ENCODE measurements at regions not wholly inside any gene's neighbourhood (a gene's known extent, or its start where the extent isn't known, plus 50 kb on each side); places are given as distances from the start of the nearest gene placed in this dataset.

DNA sequence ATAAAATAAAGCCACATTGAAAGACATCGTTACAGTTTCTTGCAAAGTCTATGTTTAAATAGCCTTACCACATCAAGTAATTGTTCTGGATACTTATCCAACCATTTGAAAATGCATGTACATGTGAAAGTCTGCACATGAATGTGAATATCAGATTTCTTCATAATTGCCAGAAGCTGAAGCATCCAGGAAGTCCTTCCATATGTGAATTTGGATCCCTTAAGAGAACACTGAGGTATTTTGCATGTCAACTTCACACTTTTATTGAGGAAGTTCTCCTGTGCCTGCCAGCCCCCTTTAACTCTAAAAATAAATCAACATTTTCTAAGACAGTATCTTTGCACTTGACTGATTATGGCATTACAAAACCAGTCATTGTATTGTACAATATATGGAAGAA, 1103.5 kb upstream of the ADGRL3 start:
- no peak for DNase-seq (ENCODE audit: low spot score)
- no peaks in the 10 kb centered on the region for H3K36me3 Mint-ChIP-seq (ENCODE audit: low read depth)
- peaks cover 4% of the 10 kb centered on the region for H3K9me3 Mint-ChIP-seq
- intact Hi-C loops (cut with micrococcal nuclease) = no loop called here
- no peaks in the 10 kb centered on the region for H3K4me1 Mint-ChIP-seq (ENCODE audit: low read depth)
- H3K4me3 Mint-ChIP-seq (ENCODE audit: low read depth) = no peak overlapping the region
- no peaks in the 10 kb centered on the region for H3K27me3 Mint-ChIP-seq (ENCODE audit: low read depth)
- no peak overlapping the region for H3K27ac Mint-ChIP-seq

- no peak for DNase-seq (ENCODE audit: low spot score)
- Mint-ChIP-seq H3K4me1 (ENCODE audit: low read depth) (no peaks in the 10 kb centered on the region), H3K27ac (no peak overlapping the region), H3K27me3 (ENCODE audit: low read depth) (no peaks in the 10 kb centered on the region), H3K4me3 (ENCODE audit: low read depth) (no peak overlapping the region), H3K36me3 (ENCODE audit: low read depth) (no peaks in the 10 kb centered on the region), H3K9me3 (peaks cover 15% of the 10 kb centered on the region)
- intact Hi-C loops (cut with micrococcal nuclease) = no loop called here
Observed at GRCh38 chr4:60116592-60116991, 1083.5 kb upstream of the ADGRL3 start.

DNA sequence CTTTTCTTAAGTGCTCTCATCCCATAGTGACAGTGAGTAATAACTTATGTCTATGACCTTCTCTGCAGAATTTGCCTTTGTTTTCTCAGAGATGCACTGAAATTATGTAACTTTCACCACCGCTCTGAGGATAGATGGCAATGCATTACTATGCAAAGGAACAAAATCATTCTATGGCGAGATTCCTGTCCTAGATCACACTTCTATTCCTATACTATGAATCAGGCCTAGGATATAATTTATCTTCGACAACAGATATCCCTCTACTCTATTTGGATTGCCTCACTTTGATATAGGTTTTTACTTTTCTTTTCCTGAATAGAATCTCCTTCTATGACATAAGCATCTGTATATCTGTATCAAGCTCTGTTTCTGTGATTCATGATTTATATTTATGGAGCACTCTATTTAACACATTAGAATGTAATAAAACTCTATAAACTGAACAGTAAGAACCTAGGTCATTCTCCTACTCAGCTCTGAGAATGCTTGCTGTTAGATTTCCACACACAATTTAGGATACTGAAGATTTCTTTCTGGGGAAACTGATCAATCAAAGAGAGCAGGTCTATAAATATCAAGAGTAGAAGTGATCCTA, 1082.3 kb upstream of the ADGRL3 start:
- H3K27ac Mint-ChIP-seq = no peak overlapping the region
- no peaks in the 10 kb centered on the region for H3K27me3 Mint-ChIP-seq (ENCODE audit: low read depth)
- no peaks in the 10 kb centered on the region for H3K4me1 Mint-ChIP-seq (ENCODE audit: low read depth)
- no peak overlapping the region for H3K4me3 Mint-ChIP-seq (ENCODE audit: low read depth)
- no peak for DNase-seq (ENCODE audit: low spot score)
- H3K36me3 Mint-ChIP-seq (ENCODE audit: low read depth) = no peaks in the 10 kb centered on the region
- intact Hi-C loops (cut with micrococcal nuclease) = no loop called here
- peaks cover 12% of the 10 kb centered on the region for H3K9me3 Mint-ChIP-seq

GRCh38 chr4:60122820-60123219, 1077.3 kb upstream of the ADGRL3 start:
- Mint-ChIP-seq H3K36me3 (ENCODE audit: low read depth) (no peaks in the 10 kb centered on the region), H3K27me3 (ENCODE audit: low read depth) (no peaks in the 10 kb centered on the region), H3K9me3 (peaks cover 8% of the 10 kb centered on the region), H3K4me3 (ENCODE audit: low read depth) (no peak overlapping the region), H3K4me1 (ENCODE audit: low read depth) (no peaks in the 10 kb centered on the region), H3K27ac (no peak overlapping the region)
- intact Hi-C loops (cut with micrococcal nuclease) = no loop called here
- no peak for DNase-seq (ENCODE audit: low spot score)

GRCh38 chr4:60128888-60129287, 1071.2 kb upstream of the ADGRL3 start:
- Mint-ChIP-seq H3K27ac (no peak overlapping the region), H3K27me3 (ENCODE audit: low read depth) (no peaks in the 10 kb centered on the region), H3K4me3 (ENCODE audit: low read depth) (no peak overlapping the region), H3K9me3 (peaks cover 21% of the 10 kb centered on the region), H3K36me3 (ENCODE audit: low read depth) (no peaks in the 10 kb centered on the region), H3K4me1 (ENCODE audit: low read depth) (no peaks in the 10 kb centered on the region)
- intact Hi-C loops (cut with micrococcal nuclease) = no loop called here
- no peak for DNase-seq (ENCODE audit: low spot score)

DNA sequence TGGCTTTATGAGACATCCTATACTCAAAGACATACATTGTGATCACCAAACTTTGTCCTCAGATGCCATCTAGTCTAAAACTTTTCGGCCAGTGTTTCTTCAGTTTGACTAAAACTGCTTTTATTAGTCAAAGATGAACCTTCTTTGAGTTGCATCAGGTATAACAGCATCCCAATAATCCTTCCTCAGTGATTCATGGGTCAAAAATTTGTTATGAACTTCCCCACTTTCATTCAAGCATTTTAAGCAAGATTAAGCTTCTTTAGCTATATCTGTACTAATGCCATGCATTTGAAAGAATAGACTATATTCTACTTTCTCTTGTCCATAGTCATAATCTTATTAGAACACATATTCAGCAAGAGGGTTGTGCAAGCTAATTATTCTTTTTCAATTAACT, 1070.4 kb upstream of the ADGRL3 start:
- H3K4me3 Mint-ChIP-seq (ENCODE audit: low read depth) = no peak overlapping the region

GRCh38 chr4:60133375-60133774, 1066.8 kb upstream of the ADGRL3 start:
- H3K4me1 Mint-ChIP-seq (ENCODE audit: low read depth) = no peaks in the 10 kb centered on the region
- no peaks in the 10 kb centered on the region for H3K36me3 Mint-ChIP-seq (ENCODE audit: low read depth)
- H3K4me3 Mint-ChIP-seq (ENCODE audit: low read depth) = no peak overlapping the region
- intact Hi-C loops (cut with micrococcal nuclease) = no loop called here
- peaks cover 17% of the 10 kb centered on the region for H3K9me3 Mint-ChIP-seq
- no peak overlapping the region for H3K27ac Mint-ChIP-seq
- no peaks in the 10 kb centered on the region for H3K27me3 Mint-ChIP-seq (ENCODE audit: low read depth)
- no peak for DNase-seq (ENCODE audit: low spot score)

More for the DNA sequence above, 1070.4 kb upstream of the ADGRL3 start:
- Mint-ChIP-seq H3K27me3 (ENCODE audit: low read depth) (no peaks in the 10 kb centered on the region), H3K9me3 (peaks cover 16% of the 10 kb centered on the region), H3K4me1 (ENCODE audit: low read depth) (no peaks in the 10 kb centered on the region), H3K27ac (no peak overlapping the region), H3K36me3 (ENCODE audit: low read depth) (no peaks in the 10 kb centered on the region)
- no peak for DNase-seq (ENCODE audit: low spot score)
- intact Hi-C loops (cut with micrococcal nuclease) = no loop called here

DNA sequence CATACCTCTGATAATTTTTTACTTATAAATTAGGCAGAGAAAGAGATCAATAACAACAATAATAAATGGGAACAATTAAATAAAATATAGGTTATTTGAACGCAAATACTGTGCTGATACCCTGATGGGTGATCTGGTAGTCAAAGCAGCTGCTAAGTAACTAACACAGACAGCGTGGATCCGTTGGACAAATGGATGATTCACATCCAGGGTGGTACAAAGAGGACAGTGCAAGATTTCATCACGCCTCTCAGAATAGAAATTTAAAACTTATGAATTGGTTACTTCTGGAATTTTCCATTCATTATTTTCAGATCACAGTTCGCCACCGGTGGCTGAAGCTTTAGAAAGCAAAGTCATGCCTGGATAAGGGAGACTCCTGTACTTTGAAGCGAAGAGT, 1066.0 kb upstream of the ADGRL3 start:
- no peaks in the 10 kb centered on the region for H3K27me3 Mint-ChIP-seq (ENCODE audit: low read depth)
- no peaks in the 10 kb centered on the region for H3K36me3 Mint-ChIP-seq (ENCODE audit: low read depth)
- H3K9me3 Mint-ChIP-seq = peaks cover 17% of the 10 kb centered on the region
- H3K27ac Mint-ChIP-seq = no peak overlapping the region
- no peak overlapping the region for H3K4me3 Mint-ChIP-seq (ENCODE audit: low read depth)
- no peaks in the 10 kb centered on the region for H3K4me1 Mint-ChIP-seq (ENCODE audit: low read depth)
- intact Hi-C loops (cut with micrococcal nuclease) = no loop called here
- no peak for DNase-seq (ENCODE audit: low spot score)

DNA sequence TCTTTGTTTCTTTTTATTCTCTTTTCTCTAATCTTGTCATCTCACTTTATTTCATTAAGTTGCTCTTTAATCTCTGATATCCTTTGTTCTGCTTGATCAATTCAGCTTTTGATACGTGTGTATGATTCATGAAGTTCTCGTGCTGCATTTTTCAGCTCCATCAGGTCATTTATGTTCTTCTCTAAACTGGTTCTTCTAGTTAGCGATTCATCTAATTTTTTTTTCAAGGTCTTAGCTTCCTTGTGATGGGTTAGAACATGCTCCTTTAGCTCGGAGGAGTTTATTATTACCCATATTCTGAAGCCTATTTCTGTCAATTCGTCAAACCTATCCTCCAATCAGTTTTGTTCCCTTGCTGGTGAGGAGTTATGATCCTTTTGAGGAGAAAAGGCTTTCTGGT, 1045.0 kb upstream of the ADGRL3 start:
- H3K4me1 Mint-ChIP-seq (ENCODE audit: low read depth) = no peaks in the 10 kb centered on the region
- H3K9me3 Mint-ChIP-seq = peaks cover 47% of the 10 kb centered on the region
- H3K27me3 Mint-ChIP-seq (ENCODE audit: low read depth) = no peaks in the 10 kb centered on the region
- no peaks in the 10 kb centered on the region for H3K36me3 Mint-ChIP-seq (ENCODE audit: low read depth)
- H3K4me3 Mint-ChIP-seq (ENCODE audit: low read depth) = no peak overlapping the region
- DNase-seq (ENCODE audit: low spot score) = no peak
- H3K27ac Mint-ChIP-seq = no peak overlapping the region
- intact Hi-C loops (cut with micrococcal nuclease) = no loop called here

DNA sequence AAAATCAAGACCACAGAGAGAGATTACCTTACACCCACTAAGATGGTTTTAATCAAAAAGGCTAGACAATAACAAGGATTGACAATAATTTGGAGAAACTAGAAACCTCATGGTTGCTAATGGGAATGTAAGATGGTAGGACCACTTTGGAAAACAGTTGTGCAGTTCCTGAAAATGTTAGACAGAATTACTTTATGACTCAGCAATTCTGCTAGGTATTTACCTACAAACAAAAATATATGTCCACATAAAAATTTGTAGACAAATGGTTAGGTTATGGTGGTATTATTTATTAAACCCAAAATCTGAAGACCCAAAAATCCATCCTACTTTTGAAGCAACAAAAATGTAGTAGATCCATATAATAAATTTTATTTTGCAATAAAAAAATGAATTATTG, 1027.0 kb upstream of the ADGRL3 start:
- no peaks in the 10 kb centered on the region for H3K4me1 Mint-ChIP-seq (ENCODE audit: low read depth)
- H3K9me3 Mint-ChIP-seq = peaks cover 4% of the 10 kb centered on the region
- intact Hi-C loops (cut with micrococcal nuclease) = no loop called here
- H3K36me3 Mint-ChIP-seq (ENCODE audit: low read depth) = no peaks in the 10 kb centered on the region
- H3K4me3 Mint-ChIP-seq (ENCODE audit: low read depth) = no peak overlapping the region
- DNase-seq (ENCODE audit: low spot score) = no peak
- no peaks in the 10 kb centered on the region for H3K27me3 Mint-ChIP-seq (ENCODE audit: low read depth)
- H3K27ac Mint-ChIP-seq = no peak overlapping the region

DNA sequence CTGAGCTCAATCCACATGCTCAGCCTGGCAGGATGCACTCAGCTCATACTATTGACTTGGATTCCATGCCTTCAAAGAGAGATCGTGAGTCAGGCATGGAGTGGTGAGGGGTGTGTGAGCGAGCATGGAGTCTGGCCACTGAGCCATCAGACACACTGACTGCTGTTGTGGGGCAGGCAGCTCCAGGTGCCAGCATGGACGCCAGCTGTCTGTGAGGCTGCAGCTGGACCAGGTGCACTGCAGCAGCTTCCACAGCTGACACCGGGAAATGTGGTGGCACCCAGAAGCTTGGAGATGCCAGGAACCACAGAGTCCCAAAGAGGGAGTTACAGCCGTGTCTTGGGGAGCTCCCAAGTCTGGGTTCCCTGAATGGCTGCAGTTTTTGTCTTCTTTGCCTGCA, 1026.4 kb upstream of the ADGRL3 start:
- intact Hi-C loops (cut with micrococcal nuclease) = no loop called here
- no peaks in the 10 kb centered on the region for H3K27me3 Mint-ChIP-seq (ENCODE audit: low read depth)
- DNase-seq (ENCODE audit: low spot score) = no peak
- no peaks in the 10 kb centered on the region for H3K36me3 Mint-ChIP-seq (ENCODE audit: low read depth)
- no peak overlapping the region for H3K4me3 Mint-ChIP-seq (ENCODE audit: low read depth)
- H3K4me1 Mint-ChIP-seq (ENCODE audit: low read depth) = no peaks in the 10 kb centered on the region
- H3K27ac Mint-ChIP-seq = no peak overlapping the region
- peaks cover 4% of the 10 kb centered on the region for H3K9me3 Mint-ChIP-seq

DNA sequence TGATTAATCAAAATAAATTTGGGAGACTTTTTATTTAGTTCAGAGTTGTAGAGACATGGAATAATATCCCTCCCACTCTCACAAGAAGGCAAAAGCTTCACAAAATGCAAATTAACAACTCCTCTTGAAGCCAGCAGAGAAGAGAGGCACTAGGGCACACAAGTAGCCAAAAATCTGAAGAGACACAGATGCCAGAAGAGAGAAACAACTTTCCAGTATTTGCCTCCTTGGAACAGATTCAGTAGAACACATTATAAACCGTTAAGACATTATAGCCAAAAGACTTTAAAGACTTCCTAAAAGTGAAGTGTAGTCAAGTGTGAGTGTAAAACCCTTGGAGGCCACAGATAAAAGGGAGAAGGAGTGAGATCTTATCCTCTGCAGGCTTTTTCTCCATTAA, 1024.9 kb upstream of the ADGRL3 start:
- Mint-ChIP-seq H3K27me3 (ENCODE audit: low read depth) (no peaks in the 10 kb centered on the region), H3K9me3 (peaks cover 3% of the 10 kb centered on the region), H3K36me3 (ENCODE audit: low read depth) (no peaks in the 10 kb centered on the region), H3K27ac (no peak overlapping the region), H3K4me1 (ENCODE audit: low read depth) (no peaks in the 10 kb centered on the region), H3K4me3 (ENCODE audit: low read depth) (no peak overlapping the region)
- intact Hi-C loops (cut with micrococcal nuclease) = no loop called here
- DNase-seq (ENCODE audit: low spot score) = no peak

- H3K27me3 Mint-ChIP-seq (ENCODE audit: low read depth) = no peaks in the 10 kb centered on the region
Observed at GRCh38 chr4:60187428-60187827, 1012.7 kb upstream of the ADGRL3 start.

DNA sequence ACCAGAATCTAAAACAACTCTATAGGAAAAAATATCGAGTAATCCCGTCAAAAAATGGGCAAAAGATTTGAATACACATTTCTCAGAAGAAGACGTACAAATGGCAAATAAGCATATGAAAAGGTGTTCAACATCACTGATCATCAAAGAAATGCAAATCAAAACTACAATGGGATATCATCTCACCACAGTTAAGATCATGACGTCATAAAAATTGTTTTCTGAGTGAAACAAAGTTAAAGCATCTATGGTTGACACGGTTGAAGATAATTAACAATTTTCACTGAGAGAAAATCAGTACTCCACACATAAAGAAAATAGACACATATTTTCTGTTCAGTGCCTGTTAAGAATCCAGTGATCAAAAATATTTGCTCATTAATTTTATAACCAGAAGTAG, 1010.8 kb upstream of the ADGRL3 start:
- H3K36me3 Mint-ChIP-seq (ENCODE audit: low read depth) = no peaks in the 10 kb centered on the region
- H3K4me1 Mint-ChIP-seq (ENCODE audit: low read depth) = no peaks in the 10 kb centered on the region
- H3K27me3 Mint-ChIP-seq (ENCODE audit: low read depth) = no peaks in the 10 kb centered on the region
- H3K4me3 Mint-ChIP-seq (ENCODE audit: low read depth) = no peak overlapping the region
- intact Hi-C loops (cut with micrococcal nuclease) = no loop called here
- no peak overlapping the region for H3K27ac Mint-ChIP-seq
- no peak for DNase-seq (ENCODE audit: low spot score)
- H3K9me3 Mint-ChIP-seq = peaks cover 38% of the 10 kb centered on the region

More at GRCh38 chr4:60187428-60187827, 1012.7 kb upstream of the ADGRL3 start:
- H3K4me1 Mint-ChIP-seq (ENCODE audit: low read depth) = no peaks in the 10 kb centered on the region
- no peak overlapping the region for H3K27ac Mint-ChIP-seq
- peaks cover 35% of the 10 kb centered on the region for H3K9me3 Mint-ChIP-seq
- no peak overlapping the region for H3K4me3 Mint-ChIP-seq (ENCODE audit: low read depth)
- intact Hi-C loops (cut with micrococcal nuclease) = no loop called here
- DNase-seq (ENCODE audit: low spot score) = no peak
- no peaks in the 10 kb centered on the region for H3K36me3 Mint-ChIP-seq (ENCODE audit: low read depth)

Data from activated T-helper 2 cell treated with anti-CD3 and anti-CD28 coated beads, Interferon-gamma antibody, Interleukin-2, Interleukin-4, amounts not matched to agents 10 μg/mL and 5 μg/mL and 100 μg/mL, durations not matched to agents 14 hours and 24 hours and 36 hours (primary cell).